OCI-LY1 (cell line): ENCODE measurements at regions not wholly inside any gene's neighbourhood (a gene's known extent, or its start where the extent isn't known, plus 50 kb on each side); places are given as distances from the start of the nearest gene placed in this dataset.

Experiments used
- H2AFZ ChIP-seq: fragments of 200-600 bp; sonication (generic), shearing (Covaris generic); 2 replicates; pipeline ENCODE4 v1.6.0; 2014; ENCODE audit warnings: antibody characterized with exemption, mild to moderate bottlenecking, low read length
- H3F3A ChIP-seq: fragments of 200-600 bp; sonication (generic), shearing (Covaris generic); 2 replicates; pipeline ENCODE4 v1.6.0; 2014; ENCODE audit warnings: mild to moderate bottlenecking, antibody characterized with exemption, low read length, moderate library complexity; ENCODE audit not compliant: insufficient read depth
- H3K27ac ChIP-seq: fragments of 200-600 bp; sonication (generic); 2 replicates; pipeline ENCODE4 v1.5.1; 2014; ENCODE audit warnings: low read length, mixed run types, mild to moderate bottlenecking, low read depth; ENCODE audit not compliant: poor library complexity, severe bottlenecking
- H3K27me3 ChIP-seq: fragments of 200-600 bp; sonication (generic); 2 replicates; pipeline ENCODE4 v1.6.0; 2014; ENCODE audit warnings: antibody characterized with exemption, mild to moderate bottlenecking, low read length, moderate library complexity; ENCODE audit not compliant: insufficient read depth
- H3K36me3 ChIP-seq: fragments of 200-600 bp; sonication (generic); 2 replicates; pipeline ENCODE4 v1.6.1; 2014; ENCODE audit warnings: mild to moderate bottlenecking, antibody characterized with exemption, low read length, moderate library complexity, mixed read lengths; ENCODE audit not compliant: insufficient read depth
- H3K4me1 ChIP-seq: fragments of 200-600 bp; sonication (generic); 2 replicates; pipeline ENCODE4 v1.5.1; 2014; ENCODE audit warnings: mild to moderate bottlenecking, low read length, moderate library complexity; ENCODE audit not compliant: insufficient read depth, severe bottlenecking
- H3K4me2 ChIP-seq: fragments of 200-600 bp; sonication (generic), shearing (Covaris generic); 2 replicates; pipeline ENCODE4 v1.6.1; 2014; ENCODE audit warnings: low read length
- H3K4me3 ChIP-seq: fragments of 200-600 bp; sonication (generic); 2 replicates; pipeline ENCODE4 v1.5.1; 2014; ENCODE audit warnings: low read length, low read depth, mild to moderate bottlenecking, mixed read lengths; ENCODE audit not compliant: poor library complexity, severe bottlenecking
- H3K79me2 ChIP-seq: fragments of 200-600 bp; shearing (Covaris generic); 2 replicates; pipeline ENCODE4 v1.6.1; 2016; ENCODE audit warnings: mixed run types, low read length, mixed read lengths; ENCODE audit not compliant: insufficient read depth
- H3K9ac ChIP-seq: fragments of 200-600 bp; sonication (generic), shearing (Covaris generic); 2 replicates; pipeline ENCODE4 v1.6.1; 2014; ENCODE audit warnings: mild to moderate bottlenecking, low read length, mixed read lengths
- H3K9me2 ChIP-seq: fragments of 200-600 bp; sonication (generic), shearing (Covaris generic); 2 replicates; pipeline ENCODE4 v1.6.1; 2014; ENCODE audit warnings: low read depth, mild to moderate bottlenecking, low read length, mixed read lengths
- H3K9me3 ChIP-seq: fragments of 200-600 bp; shearing (Covaris generic); 2 replicates; pipeline ENCODE4 v1.6.1; 2014; ENCODE audit warnings: low read length, mixed read lengths
- H4K20me1 ChIP-seq: fragments of 200-600 bp; sonication (generic), shearing (Covaris generic); 2 replicates; pipeline ENCODE4 v1.6.0; 2016; ENCODE audit warnings: mild to moderate bottlenecking, low read length; ENCODE audit not compliant: insufficient read depth
- EZH2 ChIP-seq: fragments of 200-600 bp; sonication (generic), shearing (Covaris generic); IDR thresholded peaks from 2 replicates; pipeline ENCODE4 v1.8.0; 2017; ENCODE audit warnings: borderline replicate concordance, mixed run types, mild to moderate bottlenecking, antibody characterized with exemption, low read length, moderate library complexity, mixed read lengths
- TF ChIP-seq, protein P1 (sequence below): fragments of 200-600 bp; sonication (generic), shearing (Covaris generic); IDR thresholded peaks from 2 replicates; pipeline ENCODE4 v1.5.1; 2017; ENCODE audit warnings: mild to moderate bottlenecking, antibody characterized with exemption, low read length, moderate library complexity, mixed read lengths

DNA sequence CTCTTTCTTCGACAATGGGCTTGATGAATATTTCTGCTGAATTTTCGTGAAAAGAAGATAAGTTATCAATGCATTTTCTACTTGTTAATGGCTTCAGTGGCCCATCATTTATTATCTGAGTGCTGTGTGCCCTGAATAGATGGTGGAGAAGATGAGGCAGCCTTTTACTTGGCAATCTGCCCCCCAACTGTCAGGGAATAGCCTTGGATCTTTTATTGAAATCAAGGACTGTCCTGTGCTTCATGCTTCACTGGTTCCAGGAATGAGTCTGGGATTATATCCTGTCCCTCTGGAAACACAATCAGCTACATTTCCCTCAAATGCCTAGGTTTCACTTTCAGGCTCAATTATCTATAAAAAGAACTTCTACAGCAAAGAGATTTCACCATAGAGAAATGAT is 75.9 kb upstream of the NXPH1 start:
- TF ChIP-seq, protein P1, sequence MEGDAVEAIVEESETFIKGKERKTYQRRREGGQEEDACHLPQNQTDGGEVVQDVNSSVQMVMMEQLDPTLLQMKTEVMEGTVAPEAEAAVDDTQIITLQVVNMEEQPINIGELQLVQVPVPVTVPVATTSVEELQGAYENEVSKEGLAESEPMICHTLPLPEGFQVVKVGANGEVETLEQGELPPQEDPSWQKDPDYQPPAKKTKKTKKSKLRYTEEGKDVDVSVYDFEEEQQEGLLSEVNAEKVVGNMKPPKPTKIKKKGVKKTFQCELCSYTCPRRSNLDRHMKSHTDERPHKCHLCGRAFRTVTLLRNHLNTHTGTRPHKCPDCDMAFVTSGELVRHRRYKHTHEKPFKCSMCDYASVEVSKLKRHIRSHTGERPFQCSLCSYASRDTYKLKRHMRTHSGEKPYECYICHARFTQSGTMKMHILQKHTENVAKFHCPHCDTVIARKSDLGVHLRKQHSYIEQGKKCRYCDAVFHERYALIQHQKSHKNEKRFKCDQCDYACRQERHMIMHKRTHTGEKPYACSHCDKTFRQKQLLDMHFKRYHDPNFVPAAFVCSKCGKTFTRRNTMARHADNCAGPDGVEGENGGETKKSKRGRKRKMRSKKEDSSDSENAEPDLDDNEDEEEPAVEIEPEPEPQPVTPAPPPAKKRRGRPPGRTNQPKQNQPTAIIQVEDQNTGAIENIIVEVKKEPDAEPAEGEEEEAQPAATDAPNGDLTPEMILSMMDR = no peak
- TF ChIP-seq EZH2 = no peak
- H3F3A ChIP-seq = no peaks in the 10 kb centered on the region
- no peaks in the 10 kb centered on the region for H3K36me3 ChIP-seq
- no peaks in the 10 kb centered on the region for H3K9me3 ChIP-seq
- H3K27me3 ChIP-seq = no peaks in the 10 kb centered on the region
- H3K4me1 ChIP-seq = no peaks in the 10 kb centered on the region
- no peaks in the 10 kb centered on the region for H3K79me2 ChIP-seq
- H3K4me2 ChIP-seq = no peak overlapping the region
- H3K9ac ChIP-seq = no peak overlapping the region
- no peak overlapping the region for H3K27ac ChIP-seq
- no peaks in the 10 kb centered on the region for H4K20me1 ChIP-seq
- H3K4me3 ChIP-seq = no peak overlapping the region
- H2AFZ ChIP-seq = no peak overlapping the region
- no peaks in the 10 kb centered on the region for H3K9me2 ChIP-seq

DNA sequence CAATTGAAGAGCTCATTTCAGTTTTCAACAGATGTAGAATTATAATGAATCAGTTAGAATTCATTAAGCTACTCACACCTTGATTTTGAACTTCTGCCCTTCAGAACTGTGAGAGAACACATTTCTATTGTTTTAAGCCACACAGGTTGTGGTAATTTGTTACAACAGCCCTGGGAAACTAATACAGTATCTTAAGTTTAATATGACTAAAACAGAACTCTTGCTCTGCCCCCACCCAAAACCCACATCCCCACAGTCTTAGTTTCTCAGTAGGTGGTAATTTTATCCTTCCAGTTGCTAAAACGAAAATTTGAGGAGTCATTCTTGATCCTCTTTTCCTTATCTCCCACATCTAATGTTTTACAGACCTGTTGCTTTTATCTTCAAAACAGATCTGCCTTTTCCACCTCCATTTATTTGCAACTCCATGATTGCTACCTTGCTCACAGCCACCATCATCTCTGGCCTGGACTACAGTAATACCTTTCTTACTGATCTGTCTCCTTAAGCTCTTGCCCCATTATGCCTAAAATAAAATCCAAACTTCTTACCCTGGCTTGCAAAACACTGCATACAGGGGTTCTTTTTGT is 72.8 kb upstream of the NXPH1 start:
- Histone ChIP-seq H3K27ac (no peak overlapping the region), H3K9ac (no peak overlapping the region)

DNA sequence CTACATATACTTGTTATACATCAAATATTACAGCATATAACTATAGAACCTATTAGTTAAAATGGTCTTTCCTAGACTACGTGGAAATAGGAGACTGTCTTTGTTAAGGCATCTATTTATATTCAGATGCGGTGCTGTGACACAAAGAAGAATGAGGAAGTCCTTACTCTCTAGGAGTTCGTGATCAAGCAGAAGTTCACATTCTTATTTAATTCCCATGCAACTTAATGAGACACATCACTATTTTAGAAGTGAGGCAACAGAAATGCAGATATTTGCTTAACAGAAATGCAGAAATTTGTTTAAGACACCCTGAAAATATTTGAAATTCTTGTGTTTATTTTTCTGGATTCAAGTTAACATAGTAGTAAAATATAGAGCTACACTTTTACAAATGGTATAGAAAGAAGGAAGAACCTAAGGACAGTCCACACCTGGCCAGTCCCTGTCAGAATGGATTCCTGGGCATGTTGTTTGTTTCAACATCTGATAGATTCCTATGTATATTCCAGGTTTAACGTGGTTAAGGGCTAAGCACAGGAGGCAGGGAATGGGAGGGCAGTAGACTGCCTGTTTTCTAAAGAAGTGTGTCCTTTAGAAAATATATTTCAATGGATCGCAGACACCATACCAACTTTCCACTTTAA is 70.6 kb upstream of the NXPH1 start:
- no peak overlapping the region for H3K4me2 ChIP-seq
- no peaks in the 10 kb centered on the region for H3K9me3 ChIP-seq
- no peak overlapping the region for H3K4me3 ChIP-seq
- no peak overlapping the region for H3K9ac ChIP-seq
- no peaks in the 10 kb centered on the region for H3F3A ChIP-seq
- no peaks in the 10 kb centered on the region for H4K20me1 ChIP-seq
- no peaks in the 10 kb centered on the region for H3K36me3 ChIP-seq
- no peak overlapping the region for H3K27ac ChIP-seq
- H3K79me2 ChIP-seq = no peaks in the 10 kb centered on the region
- H3K9me2 ChIP-seq = no peaks in the 10 kb centered on the region
- H2AFZ ChIP-seq = no peak overlapping the region
- TF ChIP-seq, protein P1 = no peak
- TF ChIP-seq EZH2 = no peak
- no peaks in the 10 kb centered on the region for H3K27me3 ChIP-seq
- no peaks in the 10 kb centered on the region for H3K4me1 ChIP-seq

More for the DNA sequence above, 72.8 kb upstream of the NXPH1 start:
- Histone ChIP-seq H3K79me2 (no peaks in the 10 kb centered on the region), H3K4me2 (no peak overlapping the region), H3K9me2 (no peaks in the 10 kb centered on the region), H4K20me1 (no peaks in the 10 kb centered on the region), H3K36me3 (no peaks in the 10 kb centered on the region), H3K27me3 (no peaks in the 10 kb centered on the region), H3F3A (no peaks in the 10 kb centered on the region), H3K4me1 (no peaks in the 10 kb centered on the region), H2AFZ (no peak overlapping the region), H3K9me3 (no peaks in the 10 kb centered on the region), H3K4me3 (no peak overlapping the region)
- no peak for TF ChIP-seq EZH2
- TF ChIP-seq, protein P1 = no peak
